ENCODE measurements at regions not wholly inside any gene's neighbourhood (a gene's known extent, or its start where the extent isn't known, plus 50 kb on each side); places are given as distances from the start of the nearest gene placed in this dataset.
A peak's percentile ranks its signal among the peaks of the same experiment; 100 is the strongest.
"Not testable (repeated sequence)": the region's sequence is repeated elsewhere in the genome, so short reads cannot be mapped to it uniquely, and the experiment has no call there.

GRCh38 chr7:131148258-131148657, 179.4 kb upstream of the MKLN1 start:
- no peak for DNase-seq

DNA sequence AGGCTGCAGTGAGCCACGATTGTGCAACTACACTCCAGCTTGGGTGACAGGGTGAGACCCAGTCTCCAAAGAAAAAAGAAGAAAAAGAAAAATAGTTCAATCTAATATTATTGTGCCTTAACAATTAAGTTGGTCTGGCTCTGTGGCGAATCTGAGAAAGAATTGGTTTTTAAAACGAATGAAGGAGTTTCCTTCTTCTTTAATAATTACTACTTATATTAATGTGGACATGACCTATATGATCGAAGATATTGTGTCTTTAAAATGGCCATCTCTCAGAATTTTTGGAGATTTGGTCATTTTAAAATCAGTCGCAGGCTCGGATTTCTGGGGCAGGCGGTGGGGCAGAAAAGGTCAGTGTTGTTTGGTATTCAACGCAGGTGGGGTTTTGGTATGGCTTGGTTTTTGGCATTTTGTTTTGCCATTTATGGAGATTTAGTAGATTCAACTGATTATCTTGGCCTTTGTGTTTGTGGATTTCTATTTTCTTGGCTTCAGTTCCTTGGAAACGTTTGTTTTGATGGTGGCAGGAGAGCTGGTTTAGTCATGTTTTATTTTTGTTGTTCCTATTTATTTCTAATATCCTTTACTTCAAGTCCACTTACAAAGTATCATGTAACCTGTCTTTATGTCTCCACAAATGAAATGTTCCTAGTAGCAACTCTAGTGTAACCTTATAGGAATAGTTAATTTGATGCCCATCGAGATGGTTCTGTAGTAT, 178.8 kb upstream of the MKLN1 start:
- no peak for DNase-seq

- no peak for DNase-seq
Measured at GRCh38 chr7:131149429-131149773, 178.3 kb upstream of the MKLN1 start.

GRCh38 chr7:131149840-131150239, 177.8 kb upstream of the MKLN1 start:
- no peak for DNase-seq

DNA sequence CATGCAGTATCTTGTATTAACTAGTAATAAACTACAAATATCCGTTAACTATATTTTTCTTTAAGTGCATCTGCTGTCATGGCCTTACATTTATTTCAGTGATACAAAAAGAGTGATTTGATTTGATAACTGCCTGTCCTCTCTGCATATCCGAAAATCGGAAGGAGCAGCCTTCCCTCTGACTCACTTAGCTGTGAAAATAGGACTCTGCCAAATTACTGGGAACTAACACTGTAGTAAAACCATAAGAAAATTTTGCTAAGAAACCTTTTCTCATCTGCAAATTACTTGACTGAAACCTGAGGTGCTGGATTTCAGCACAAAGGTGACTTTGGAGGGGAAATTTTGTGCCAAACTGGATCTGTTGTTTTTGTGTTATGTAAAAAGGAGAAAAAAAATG, 176.6 kb upstream of the MKLN1 start:
- DNase-seq: no peak

DNA sequence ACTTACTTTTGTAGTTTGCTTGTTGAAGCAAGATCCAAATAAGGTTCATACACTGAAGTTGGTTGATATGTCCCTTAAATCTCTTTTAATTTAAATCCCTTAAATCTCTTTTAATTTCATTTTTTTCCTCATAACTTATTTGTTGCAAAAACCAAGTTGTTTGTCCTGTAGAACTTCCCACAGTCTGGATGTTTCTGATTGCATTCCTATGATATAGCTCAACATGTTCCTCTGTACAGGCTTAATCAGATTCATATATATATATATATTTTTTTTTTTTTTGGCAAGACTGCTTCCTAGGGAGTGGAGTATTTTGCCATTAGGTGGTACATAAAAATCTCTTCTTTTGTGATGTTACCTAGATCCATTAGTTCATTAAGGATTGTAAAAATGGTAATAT, 174.9 kb upstream of the MKLN1 start:
- no peak for DNase-seq

DNA sequence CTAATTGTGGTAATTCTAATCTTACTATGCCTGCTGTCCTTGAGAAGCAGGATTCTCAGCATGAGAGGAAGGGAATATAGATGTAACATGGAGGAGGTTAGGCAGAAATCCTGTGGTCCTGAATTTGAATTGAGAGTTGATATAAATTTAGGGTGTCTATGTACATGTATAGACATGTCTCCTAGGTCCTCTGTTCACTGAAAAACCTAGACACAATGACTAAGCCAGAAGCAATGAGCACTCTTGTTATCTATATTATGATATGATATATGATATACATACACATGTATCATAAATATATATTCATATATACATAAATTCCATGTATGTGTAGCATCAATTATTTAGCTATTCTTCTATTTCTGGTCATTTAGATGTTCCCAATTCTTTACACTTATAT, 173.3 kb upstream of the MKLN1 start:
- no peak for DNase-seq

GRCh38 chr7:131157530-131158243, 170.0 kb upstream of the MKLN1 start:
- DNase-seq: peak; percentile 51

DNA sequence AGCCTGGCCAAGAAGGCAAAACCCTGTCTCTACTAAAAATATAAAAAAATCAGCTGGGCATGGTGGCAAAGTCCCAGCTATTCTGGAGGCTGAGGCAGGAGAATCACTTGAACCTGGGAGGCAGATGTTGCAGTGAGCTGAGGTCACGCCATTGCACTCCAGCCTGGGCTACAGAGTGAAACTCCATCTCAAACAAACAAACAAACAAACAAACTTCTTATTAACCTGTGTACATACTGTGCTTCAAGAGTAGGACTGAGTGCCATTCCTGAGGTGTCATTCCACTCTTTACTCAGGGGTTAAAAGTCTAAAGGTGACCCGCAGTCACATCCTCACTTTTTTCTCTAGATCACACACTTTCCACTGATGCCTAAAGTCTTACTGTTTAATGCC, 169.4 kb upstream of the MKLN1 start:
- DNase-seq: not testable (repeated sequence)

DNA sequence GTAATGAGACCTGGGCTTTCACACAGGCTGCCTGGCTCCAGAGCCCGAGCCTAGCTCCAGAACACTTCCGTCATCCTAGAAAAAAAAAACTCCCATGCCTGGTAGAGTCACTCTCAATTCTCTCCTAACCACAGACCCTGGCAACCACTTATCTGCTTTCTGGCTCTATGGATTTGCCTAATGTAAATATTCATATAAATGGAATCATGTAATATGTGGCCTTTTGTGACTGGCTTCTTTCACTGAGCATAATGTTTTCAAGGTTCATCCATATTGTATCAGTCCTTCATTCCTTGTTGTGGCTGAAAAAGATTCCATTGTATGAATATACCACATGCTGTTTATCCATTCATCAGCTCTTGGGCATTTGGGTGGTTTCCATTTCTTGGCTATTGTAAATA, 167.7 kb upstream of the MKLN1 start:
- DNase-seq: no peak

DNA sequence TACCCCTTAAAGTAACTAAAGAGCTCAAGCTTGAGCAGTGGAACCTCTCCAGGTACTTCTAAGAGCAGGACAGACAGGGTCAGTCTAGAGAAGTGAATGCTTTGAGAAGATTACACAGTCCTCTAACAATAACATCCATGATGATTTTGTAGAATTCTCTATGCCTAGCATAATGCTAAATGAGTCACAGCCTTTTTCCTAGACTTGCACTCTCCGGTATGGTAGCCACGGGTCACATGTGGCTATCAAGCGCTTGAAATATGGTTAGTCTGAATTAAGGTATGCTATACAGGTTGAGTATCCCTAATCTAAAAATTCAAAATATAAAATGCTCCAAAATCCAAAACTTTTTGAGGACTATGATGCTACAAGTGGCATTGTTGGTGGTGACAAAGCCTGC, 166.6 kb upstream of the MKLN1 start:
- DNase-seq: no peak

- DNase-seq: no peak
Measured at GRCh38 chr7:131164025-131164925, 163.4 kb upstream of the MKLN1 start.

GRCh38 chr7:131166066-131166465, 161.6 kb upstream of the MKLN1 start:
- DNase-seq: no peak

DNA sequence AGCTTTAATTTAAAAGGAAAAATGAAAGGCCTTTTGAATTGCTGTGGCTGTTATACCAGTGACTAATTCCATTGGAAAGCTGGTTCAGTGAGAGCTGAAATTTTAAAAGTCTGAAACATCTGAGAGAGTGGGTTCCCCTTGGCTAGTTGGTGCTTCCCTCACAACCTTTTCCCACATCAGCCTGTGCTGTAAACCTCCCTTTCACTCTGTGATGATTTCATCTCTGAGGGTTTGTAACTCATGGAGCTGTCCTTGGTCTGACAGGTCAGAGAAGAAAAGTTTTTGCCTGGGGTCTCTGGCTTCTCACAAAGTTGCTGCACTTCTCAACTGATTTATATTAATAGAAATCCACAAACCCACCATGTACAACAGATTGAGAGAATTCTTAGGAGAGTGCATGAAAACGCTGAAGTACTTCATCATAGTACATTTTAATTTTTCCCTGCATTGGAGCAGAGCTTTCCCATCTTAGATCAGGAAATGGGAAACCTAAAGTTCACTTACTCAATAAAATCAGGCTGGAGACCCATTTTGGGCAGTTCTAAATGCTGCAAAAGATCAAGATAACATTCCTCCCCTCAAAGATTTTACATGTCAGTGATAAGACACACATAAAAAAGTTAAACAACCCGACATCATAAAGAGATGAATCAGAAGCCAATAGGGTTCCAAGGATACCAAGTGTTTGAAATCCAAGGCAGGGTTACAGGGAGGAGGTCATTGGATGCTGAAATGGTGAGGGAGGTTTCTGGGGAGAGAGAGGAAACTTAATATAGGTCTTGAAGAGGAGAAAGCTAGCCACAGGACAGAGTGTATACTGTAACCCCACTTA, 157.0 kb upstream of the MKLN1 start:
- DNase-seq: no peak

DNA sequence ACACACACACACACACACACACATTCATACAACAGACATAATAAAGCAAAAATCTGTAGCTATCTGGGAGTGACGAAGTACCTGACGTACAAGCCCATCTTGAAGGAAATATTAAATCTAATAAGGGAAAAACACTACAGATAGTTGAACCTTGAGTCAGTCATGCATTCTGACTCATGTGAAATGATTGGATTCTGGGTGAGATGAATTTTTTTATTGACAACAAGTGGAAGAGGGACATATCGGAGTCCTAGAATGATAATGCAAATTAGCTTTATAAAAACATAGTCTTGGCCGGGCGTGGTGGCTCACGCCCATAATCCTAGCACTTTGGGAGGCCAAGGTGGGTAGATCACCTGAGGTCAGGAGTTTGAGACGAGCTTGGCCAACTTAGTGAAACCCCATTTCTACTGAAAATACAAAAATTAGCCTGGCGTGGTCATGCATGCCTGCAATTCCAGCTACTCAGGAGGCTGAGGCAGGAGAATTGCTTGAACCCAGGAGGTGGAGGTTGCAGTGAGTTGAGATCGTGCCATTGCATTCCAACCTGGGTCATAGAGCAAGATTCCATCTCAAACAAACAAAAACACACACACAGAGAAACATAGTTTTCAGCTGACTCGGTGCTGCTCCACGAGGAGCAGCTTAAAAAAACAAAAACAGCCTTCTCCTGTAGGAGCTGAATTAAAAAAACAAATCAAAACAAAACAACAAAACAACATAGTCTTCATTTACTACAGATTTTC, 154.4 kb upstream of the MKLN1 start:
- no peak for DNase-seq

GRCh38 chr7:131174391-131174790, 153.3 kb upstream of the MKLN1 start:
- no peak for DNase-seq

- no peak for DNase-seq
Measured at GRCh38 chr7:131174855-131175254, 152.8 kb upstream of the MKLN1 start.

DNA sequence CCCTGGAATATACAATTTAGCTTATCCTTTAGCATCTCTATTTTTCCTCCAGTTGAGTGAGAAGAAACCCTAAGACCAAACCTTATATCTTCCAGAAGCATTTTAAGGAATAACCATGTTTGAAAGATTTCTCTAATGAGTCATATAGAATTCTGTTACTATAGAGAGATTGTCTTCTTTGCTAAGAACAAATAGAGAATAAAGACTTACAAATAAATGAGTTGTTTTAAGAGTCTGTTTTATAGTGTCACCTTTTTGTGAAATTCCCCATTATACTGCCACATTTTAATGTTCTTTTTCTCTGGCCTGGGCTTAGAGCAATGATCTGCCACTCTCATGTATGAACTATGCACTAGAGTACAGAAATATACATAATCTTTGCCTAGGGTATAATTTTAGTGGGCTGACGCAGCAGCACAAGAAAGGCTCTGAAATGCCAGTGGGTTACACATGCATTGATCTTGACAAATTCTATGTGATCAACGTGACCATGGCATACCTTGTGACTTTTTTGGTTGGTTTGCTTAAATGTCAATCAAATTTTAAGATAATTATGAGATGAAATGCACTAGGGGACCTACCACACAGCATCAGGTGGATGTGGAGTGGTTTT, 145.1 kb upstream of the MKLN1 start:
- no peak for DNase-seq

- DNase-seq: no peak
Measured at GRCh38 chr7:131183072-131183471, 144.6 kb upstream of the MKLN1 start.

DNA sequence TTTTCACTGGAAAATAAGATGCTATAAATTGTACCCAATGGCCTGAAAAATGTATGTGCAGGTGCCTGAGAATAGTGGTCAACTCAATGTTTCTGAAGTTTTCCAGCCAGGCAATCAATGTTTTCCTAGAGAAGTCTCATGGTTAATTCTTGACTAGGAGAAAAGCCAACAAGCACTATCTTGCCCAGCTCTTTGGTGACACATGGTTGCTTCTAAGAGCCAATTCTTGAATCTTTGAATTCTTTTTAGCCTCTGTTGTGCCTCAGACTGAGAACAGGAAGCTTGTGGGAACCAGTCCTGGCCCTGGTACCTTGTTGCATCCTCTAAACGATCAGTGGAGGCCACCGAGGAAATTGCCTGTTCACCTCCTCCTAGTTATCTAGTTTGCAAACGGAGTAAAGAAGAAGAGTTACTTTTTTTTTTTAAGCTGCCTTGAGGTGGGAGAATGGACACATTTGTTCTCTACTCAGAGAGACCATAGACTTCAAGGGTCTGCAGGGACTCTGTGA, 144.0 kb upstream of the MKLN1 start:
- no peak for DNase-seq

- peak; percentile 66 for DNase-seq
Measured at GRCh38 chr7:131186816-131187215, 140.9 kb upstream of the MKLN1 start.

All from occipital lobe (tissue), 1 donor.